SK-N-SH treated with all-trans-retinoic acid at 6 μM for 48 hours (cell line): ENCODE measurements at regions not wholly inside any gene's neighbourhood (a gene's known extent, or its start where the extent isn't known, plus 50 kb on each side); places are given as distances from the start of the nearest gene placed in this dataset.
"Not testable (repeated sequence)": the region's sequence is repeated elsewhere in the genome, so short reads cannot be mapped to it uniquely, and the experiment has no call there.

Source experiments
- ATAC-seq: fragments of 200-7000 bp; cut with Tn5 transposase; 3 replicates; pipeline ENCODE4 v1.9.1; 2020; ENCODE audit warnings: mild to moderate bottlenecking, moderate library complexity
- ARNTL ChIP-seq: fragments of 450-650 bp; formaldehyde crosslinking; IDR thresholded peaks from 2 replicates; pipeline ENCODE4 v1.5.0; 2020; ENCODE audit warnings: low read depth, mild to moderate bottlenecking, moderate library complexity, borderline replicate concordance
- BACH2 ChIP-seq: fragments of 250-450 bp; sonication (Bioruptor Pico); IDR thresholded peaks from 2 replicates; pipeline ENCODE4 v1.9.0; 2021; ENCODE audit warnings: mild to moderate bottlenecking, borderline replicate concordance
- CSDC2 ChIP-seq: fragments of 250-450 bp; sonication (Bioruptor Pico); IDR thresholded peaks from 2 replicates; pipeline ENCODE4 v1.5.0; 2020; ENCODE audit warnings: mild to moderate bottlenecking, moderate library complexity
- GLIS3 ChIP-seq: fragments of 250-450 bp; sonication (Bioruptor Pico); IDR thresholded peaks from 2 replicates; pipeline ENCODE4 v1.5.0; 2020; ENCODE audit warnings: mild to moderate bottlenecking, moderate library complexity
- ISL1 ChIP-seq: fragments of 250-450 bp; sonication (Bioruptor Pico); IDR thresholded peaks from 2 replicates; pipeline ENCODE4 v2.1.2; 2022; ENCODE audit warnings: mild to moderate bottlenecking, moderate library complexity
- PPARA ChIP-seq: fragments of 250-450 bp; sonication (Bioruptor Pico); IDR thresholded peaks from 2 replicates; pipeline ENCODE4 v1.5.0; 2020; ENCODE audit warnings: mild to moderate bottlenecking, borderline replicate concordance
- SNAI2 ChIP-seq: fragments of 250-450 bp; sonication (Bioruptor Pico); IDR thresholded peaks from 2 replicates; pipeline ENCODE4 v1.5.0; 2020; ENCODE audit warnings: mild to moderate bottlenecking, moderate library complexity
- TOX ChIP-seq: fragments of 250-450 bp; sonication (Bioruptor Pico); IDR thresholded peaks from 2 replicates; pipeline ENCODE4 v1.8.0; 2021; ENCODE audit warnings: mild to moderate bottlenecking, moderate library complexity, borderline replicate concordance
- ZC3H10 ChIP-seq: fragments of 250-450 bp; sonication (Bioruptor Pico); IDR thresholded peaks from 2 replicates; pipeline ENCODE4 v1.5.1; 2021; ENCODE audit warnings: mild to moderate bottlenecking, moderate library complexity
- ZFP3 ChIP-seq: fragments of 250-450 bp; sonication (Bioruptor Pico); IDR thresholded peaks from 2 replicates; pipeline ENCODE4 v1.5.0; 2020; ENCODE audit warnings: mild to moderate bottlenecking, moderate library complexity
- ZNF565 ChIP-seq: fragments of 450-650 bp; formaldehyde crosslinking; conservative IDR thresholded peaks from 2 replicates; pipeline ENCODE4 v1.5.0; 2020; ENCODE audit warnings: low read depth, mild to moderate bottlenecking, moderate library complexity
- ZNF70 ChIP-seq: fragments of 450-650 bp; formaldehyde crosslinking; IDR thresholded peaks from 2 replicates; pipeline ENCODE4 v1.5.0; 2020; ENCODE audit warnings: mild to moderate bottlenecking, moderate library complexity
- ZNF8 ChIP-seq: fragments of 450-650 bp; formaldehyde crosslinking; IDR thresholded peaks from 2 replicates; pipeline ENCODE4 v1.5.0; 2020; ENCODE audit warnings: mild to moderate bottlenecking, moderate library complexity
- TF ChIP-seq, protein P1 (sequence below): fragments of 250-450 bp; sonication (Bioruptor Pico); IDR thresholded peaks from 2 replicates; pipeline ENCODE4 v1.8.0; 2020; ENCODE audit warnings: mild to moderate bottlenecking, moderate library complexity, borderline replicate concordance
- TF ChIP-seq, protein P2 (sequence below): fragments of 250-450 bp; sonication (Bioruptor Pico); IDR thresholded peaks from 2 replicates; pipeline ENCODE4 v1.8.0; 2021; ENCODE audit warnings: low read depth, mild to moderate bottlenecking, moderate library complexity, borderline replicate concordance
- TF ChIP-seq, protein P3 (sequence below): fragments of 250-450 bp; sonication (Bioruptor Pico); IDR thresholded peaks from 2 replicates; pipeline ENCODE4 v1.5.0; 2020; ENCODE audit warnings: mild to moderate bottlenecking, moderate library complexity
- TF ChIP-seq, protein P4 (sequence below): fragments of 250-450 bp; sonication (Bioruptor Pico); IDR thresholded peaks from 2 replicates; pipeline ENCODE4 v1.5.1; 2021; ENCODE audit warnings: mild to moderate bottlenecking, moderate library complexity

DNA sequence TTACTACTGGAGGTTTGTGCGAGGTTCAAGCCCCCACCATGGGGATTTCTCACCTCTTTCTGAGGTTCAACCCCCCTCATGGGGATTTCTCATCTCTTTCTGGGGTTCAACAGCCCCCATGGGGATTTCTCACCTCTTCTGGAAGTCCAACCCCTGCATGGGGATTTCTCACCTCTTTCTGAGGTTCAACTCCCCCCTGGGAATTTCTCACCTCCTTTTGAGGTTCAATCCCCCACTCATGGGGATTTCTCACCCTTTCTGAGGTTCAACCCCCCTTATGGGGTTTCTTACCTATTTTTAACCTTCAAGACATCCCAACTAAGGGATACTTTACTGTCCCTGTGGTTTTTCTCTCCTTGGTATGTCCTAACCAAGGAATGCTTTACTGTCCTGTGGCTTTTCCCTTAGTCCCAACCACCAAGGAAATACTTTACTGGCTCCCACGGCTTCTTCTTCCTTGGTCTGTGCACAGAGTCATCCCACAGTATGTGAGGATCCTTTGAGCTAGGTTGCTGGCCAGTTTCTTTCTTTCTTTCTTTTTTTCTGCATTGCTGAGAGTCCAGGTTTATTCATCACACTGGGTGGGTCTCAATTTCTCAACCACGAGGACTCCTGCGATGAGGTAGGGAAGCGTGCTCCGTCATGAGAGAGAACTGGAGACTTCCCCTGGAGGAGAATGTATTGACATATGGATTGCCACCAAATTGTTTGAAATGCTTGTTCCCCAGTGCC is 2140.2 kb downstream of the TP53TG3F start:
- TF ChIP-seq CSDC2 (no peak), ZNF8 (CRISPR knock-in tag) (no peak), TOX (no peak), ZFP3 (CRISPR knock-in tag) (no peak), GLIS3 (no peak), BACH2 (no peak)
- TF ChIP-seq, protein P1, sequence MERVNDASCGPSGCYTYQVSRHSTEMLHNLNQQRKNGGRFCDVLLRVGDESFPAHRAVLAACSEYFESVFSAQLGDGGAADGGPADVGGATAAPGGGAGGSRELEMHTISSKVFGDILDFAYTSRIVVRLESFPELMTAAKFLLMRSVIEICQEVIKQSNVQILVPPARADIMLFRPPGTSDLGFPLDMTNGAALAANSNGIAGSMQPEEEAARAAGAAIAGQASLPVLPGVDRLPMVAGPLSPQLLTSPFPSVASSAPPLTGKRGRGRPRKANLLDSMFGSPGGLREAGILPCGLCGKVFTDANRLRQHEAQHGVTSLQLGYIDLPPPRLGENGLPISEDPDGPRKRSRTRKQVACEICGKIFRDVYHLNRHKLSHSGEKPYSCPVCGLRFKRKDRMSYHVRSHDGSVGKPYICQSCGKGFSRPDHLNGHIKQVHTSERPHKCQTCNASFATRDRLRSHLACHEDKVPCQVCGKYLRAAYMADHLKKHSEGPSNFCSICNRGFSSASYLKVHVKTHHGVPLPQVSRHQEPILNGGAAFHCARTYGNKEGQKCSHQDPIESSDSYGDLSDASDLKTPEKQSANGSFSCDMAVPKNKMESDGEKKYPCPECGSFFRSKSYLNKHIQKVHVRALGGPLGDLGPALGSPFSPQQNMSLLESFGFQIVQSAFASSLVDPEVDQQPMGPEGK, result no peak
- TF ChIP-seq, protein P2, sequence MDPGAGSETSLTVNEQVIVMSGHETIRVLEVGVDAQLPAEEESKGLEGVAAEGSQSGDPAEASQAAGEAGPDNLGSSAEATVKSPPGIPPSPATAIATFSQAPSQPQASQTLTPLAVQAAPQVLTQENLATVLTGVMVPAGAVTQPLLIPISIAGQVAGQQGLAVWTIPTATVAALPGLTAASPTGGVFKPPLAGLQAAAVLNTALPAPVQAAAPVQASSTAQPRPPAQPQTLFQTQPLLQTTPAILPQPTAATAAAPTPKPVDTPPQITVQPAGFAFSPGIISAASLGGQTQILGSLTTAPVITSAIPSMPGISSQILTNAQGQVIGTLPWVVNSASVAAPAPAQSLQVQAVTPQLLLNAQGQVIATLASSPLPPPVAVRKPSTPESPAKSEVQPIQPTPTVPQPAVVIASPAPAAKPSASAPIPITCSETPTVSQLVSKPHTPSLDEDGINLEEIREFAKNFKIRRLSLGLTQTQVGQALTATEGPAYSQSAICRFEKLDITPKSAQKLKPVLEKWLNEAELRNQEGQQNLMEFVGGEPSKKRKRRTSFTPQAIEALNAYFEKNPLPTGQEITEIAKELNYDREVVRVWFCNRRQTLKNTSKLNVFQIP (CRISPR knock-in tag), result no peak
- TF ChIP-seq, protein P3, sequence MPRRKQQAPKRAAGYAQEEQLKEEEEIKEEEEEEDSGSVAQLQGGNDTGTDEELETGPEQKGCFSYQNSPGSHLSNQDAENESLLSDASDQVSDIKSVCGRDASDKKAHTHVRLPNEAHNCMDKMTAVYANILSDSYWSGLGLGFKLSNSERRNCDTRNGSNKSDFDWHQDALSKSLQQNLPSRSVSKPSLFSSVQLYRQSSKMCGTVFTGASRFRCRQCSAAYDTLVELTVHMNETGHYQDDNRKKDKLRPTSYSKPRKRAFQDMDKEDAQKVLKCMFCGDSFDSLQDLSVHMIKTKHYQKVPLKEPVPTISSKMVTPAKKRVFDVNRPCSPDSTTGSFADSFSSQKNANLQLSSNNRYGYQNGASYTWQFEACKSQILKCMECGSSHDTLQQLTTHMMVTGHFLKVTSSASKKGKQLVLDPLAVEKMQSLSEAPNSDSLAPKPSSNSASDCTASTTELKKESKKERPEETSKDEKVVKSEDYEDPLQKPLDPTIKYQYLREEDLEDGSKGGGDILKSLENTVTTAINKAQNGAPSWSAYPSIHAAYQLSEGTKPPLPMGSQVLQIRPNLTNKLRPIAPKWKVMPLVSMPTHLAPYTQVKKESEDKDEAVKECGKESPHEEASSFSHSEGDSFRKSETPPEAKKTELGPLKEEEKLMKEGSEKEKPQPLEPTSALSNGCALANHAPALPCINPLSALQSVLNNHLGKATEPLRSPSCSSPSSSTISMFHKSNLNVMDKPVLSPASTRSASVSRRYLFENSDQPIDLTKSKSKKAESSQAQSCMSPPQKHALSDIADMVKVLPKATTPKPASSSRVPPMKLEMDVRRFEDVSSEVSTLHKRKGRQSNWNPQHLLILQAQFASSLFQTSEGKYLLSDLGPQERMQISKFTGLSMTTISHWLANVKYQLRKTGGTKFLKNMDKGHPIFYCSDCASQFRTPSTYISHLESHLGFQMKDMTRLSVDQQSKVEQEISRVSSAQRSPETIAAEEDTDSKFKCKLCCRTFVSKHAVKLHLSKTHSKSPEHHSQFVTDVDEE (CRISPR knock-in tag), result no peak
- ATAC-seq, result no peak

DNA sequence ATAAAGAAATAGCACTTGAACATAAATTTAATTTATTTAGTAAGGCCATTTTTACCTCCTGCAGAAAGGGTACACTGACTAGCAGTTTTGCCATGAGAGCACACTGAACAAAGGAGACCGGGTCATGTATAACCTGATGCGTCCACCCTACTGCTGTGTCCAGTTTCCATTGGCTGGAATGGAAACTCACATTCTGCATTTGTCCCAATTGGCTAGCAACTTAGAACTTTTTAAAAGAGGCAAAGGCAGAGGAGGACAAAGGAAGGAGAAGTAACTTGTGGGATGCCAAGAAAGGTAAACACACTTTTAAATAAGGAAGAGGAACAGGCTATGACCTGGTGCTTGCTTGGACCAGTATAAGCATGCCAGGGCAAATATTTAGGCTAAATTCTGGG is 2140.7 kb downstream of the TP53TG3F start:
- ATAC-seq, result not testable (repeated sequence)

DNA sequence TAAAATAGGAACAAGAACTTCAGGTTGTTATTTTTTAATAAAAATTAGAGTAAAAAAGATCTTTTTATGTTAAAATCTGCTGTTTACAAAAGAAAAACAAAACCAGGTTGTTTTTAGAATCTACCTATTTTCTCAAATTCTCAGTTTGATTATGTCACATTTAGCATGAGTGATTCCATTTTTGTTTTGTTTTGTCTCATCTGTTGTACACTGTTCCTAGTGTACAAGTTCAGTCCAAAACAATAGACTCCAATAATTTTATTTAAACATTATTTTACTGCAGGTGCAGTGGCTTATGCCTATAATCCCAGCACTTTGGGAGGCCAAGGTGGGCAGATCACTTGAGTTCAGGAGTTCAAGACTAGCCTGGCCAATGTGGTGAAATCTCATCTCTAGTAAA is 2142.7 kb downstream of the TP53TG3F start:
- no peak for TF ChIP-seq ZNF565 (CRISPR knock-in tag)
- TF ChIP-seq PPARA (CRISPR knock-in tag), result no peak
- ATAC-seq, result no peak

DNA sequence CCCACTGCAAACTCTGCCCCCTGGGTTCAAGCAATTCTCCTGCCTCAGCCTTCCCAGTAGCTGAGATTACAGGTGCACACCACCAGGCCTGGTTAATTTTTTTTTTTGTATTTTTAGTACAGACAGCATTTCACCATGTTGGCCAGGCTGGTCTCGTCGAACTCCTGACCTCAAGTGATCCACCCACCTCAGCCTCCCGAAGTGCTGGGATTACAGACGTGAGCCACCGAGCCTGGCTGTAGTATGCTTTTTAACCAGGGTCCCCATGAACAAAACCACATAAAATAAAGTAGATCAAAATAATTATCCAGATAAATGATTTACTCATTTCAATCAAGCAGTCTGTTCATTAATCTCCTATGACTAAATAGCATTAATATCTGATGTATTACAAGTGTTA is 2144.0 kb downstream of the TP53TG3F start:
- ATAC-seq, result not testable (repeated sequence)

DNA sequence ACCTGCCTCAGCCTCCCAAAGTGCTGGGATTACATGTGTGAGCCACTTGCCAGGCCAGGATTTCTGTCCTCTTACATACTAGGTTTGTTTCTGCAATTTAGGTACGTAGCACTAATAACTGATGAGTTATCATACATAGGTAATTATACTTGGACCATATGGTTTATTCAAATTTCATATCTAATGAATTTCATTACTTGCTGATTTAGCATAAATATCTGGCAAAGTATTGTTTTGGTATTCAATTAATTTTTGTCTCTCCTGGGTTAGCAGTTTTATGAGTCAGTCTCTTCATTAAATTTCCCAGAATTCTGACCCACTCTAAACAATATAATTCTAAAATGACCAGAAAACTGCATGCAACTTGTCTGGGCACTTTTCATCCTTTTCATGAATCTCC is 2146.5 kb downstream of the TP53TG3F start:
- no peak for TF ChIP-seq SNAI2 (CRISPR knock-in tag)
- no peak for TF ChIP-seq ZC3H10
- TF ChIP-seq, protein P3 (CRISPR knock-in tag), result no peak
- no peak for TF ChIP-seq ARNTL
- no peak for TF ChIP-seq BACH2
- no peak for TF ChIP-seq ZNF8 (CRISPR knock-in tag)
- TF ChIP-seq ISL1 (CRISPR knock-in tag), result no peak
- TF ChIP-seq, protein P4, sequence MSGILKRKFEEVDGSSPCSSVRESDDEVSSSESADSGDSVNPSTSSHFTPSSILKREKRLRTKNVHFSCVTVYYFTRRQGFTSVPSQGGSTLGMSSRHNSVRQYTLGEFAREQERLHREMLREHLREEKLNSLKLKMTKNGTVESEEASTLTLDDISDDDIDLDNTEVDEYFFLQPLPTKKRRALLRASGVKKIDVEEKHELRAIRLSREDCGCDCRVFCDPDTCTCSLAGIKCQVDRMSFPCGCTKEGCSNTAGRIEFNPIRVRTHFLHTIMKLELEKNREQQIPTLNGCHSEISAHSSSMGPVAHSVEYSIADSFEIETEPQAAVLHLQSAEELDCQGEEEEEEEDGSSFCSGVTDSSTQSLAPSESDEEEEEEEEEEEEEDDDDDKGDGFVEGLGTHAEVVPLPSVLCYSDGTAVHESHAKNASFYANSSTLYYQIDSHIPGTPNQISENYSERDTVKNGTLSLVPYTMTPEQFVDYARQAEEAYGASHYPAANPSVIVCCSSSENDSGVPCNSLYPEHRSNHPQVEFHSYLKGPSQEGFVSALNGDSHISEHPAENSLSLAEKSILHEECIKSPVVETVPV (CRISPR knock-in tag), result no peak
- TF ChIP-seq ZNF70, result no peak
- TF ChIP-seq ZNF565 (CRISPR knock-in tag), result no peak
- no peak for TF ChIP-seq GLIS3
- no peak for ATAC-seq

DNA sequence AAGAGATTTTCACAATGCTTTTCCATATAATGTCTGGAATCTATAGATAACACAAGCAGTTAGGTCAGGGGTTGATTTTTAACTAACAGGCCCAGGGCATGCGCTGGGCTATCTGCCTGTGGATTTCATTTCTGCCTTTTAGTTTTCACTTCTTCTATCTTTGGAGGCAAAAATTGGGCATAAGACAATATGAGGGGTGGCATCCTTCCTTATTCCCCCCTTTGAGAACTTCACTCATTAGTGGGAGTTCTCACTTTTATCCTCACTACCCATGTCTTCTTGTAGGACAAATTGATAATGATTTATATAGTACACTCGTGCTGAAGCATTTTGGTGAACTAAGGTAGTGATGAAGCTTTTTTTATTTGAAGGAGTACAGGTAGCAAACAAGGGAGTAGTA is 2155.5 kb downstream of the TP53TG3F start:
- not testable (repeated sequence) for ATAC-seq

DNA sequence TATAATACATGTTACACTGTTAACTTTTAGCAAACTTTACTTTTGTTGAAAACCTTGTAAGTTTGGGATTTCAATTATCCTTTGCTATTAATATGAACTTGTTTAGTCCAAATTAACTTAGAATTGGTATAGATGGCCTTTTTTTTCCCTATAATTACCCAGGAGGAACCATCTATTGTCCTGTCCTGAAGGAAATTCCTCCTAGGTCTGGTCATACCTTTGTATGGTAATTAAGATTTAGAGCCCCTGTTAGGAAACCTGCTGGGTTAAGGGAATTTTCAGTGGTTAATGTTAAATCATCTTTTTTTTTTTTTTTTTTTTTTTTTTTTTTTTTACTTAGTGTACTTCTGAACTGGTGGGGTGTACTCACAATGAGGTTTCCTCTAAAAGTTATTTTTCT is 2159.8 kb downstream of the TP53TG3F start:
- ATAC-seq, result not testable (repeated sequence)
